Smooth muscle cell (in vitro differentiated cells): ENCODE measurements at regions not wholly inside any gene's neighbourhood (a gene's known extent, or its start where the extent isn't known, plus 50 kb on each side); places are given as distances from the start of the nearest gene placed in this dataset.

Source experiments
- DNase-seq: peaks from one replicate; lab custom pipeline; 2025; ENCODE audit not compliant: unreplicated experiment; lab: John Stamatoyannopoulos, UW
- H2AFZ ChIP-seq: fragments of 200-600 bp; sonication (generic); 2 replicates; pipeline ENCODE4 v1.6.0; 2016; ENCODE audit warnings: antibody characterized with exemption, low read depth, mild to moderate bottlenecking
- H3F3A ChIP-seq: fragments of 200-600 bp; sonication (generic); 2 replicates; pipeline ENCODE4 v1.6.0; 2017; ENCODE audit warnings: antibody characterized with exemption, low read depth
- H3K27ac ChIP-seq: fragments of 200-600 bp; sonication (generic); 2 replicates; pipeline ENCODE4 v1.5.1; 2016; ENCODE audit warnings: low read depth, mild to moderate bottlenecking
- H3K27me3 ChIP-seq: fragments of 200-600 bp; sonication (generic); 2 replicates; pipeline ENCODE4 v1.6.1; 2016; ENCODE audit warnings: low read depth, mild to moderate bottlenecking
- H3K36me3 ChIP-seq: fragments of 200-600 bp; sonication (generic); 2 replicates; pipeline ENCODE4 v1.5.1; 2016; ENCODE audit warnings: low read depth
- H3K4me1 ChIP-seq: fragments of 200-600 bp; sonication (generic); 2 replicates; pipeline ENCODE4 v1.5.1; 2016; ENCODE audit warnings: low read depth
- H3K4me2 ChIP-seq: fragments of 200-600 bp; sonication (generic); 2 replicates; pipeline ENCODE4 v1.6.0; 2016; ENCODE audit warnings: mild to moderate bottlenecking
- H3K4me3 ChIP-seq: fragments of 200-600 bp; sonication (generic); 2 replicates; pipeline ENCODE4 v1.5.1; 2016; ENCODE audit warnings: mild to moderate bottlenecking
- H3K79me2 ChIP-seq: fragments of 200-600 bp; sonication (generic); 2 replicates; pipeline ENCODE4 v1.6.0; 2016; ENCODE audit warnings: low read depth, mild to moderate bottlenecking
- H3K9ac ChIP-seq: fragments of 200-600 bp; sonication (generic); 2 replicates; pipeline ENCODE4 v1.6.0; 2016; ENCODE audit warnings: low read depth
- H3K9me3 ChIP-seq: fragments of 200-600 bp; sonication (generic); replicated peaks from 2 replicates; pipeline ENCODE4 v1.5.1; 2016; ENCODE audit warnings: low read depth
- H4K20me1 ChIP-seq: fragments of 200-600 bp; sonication (generic); 2 replicates; pipeline ENCODE4 v1.6.0; 2016; ENCODE audit warnings: low read depth
- CTCF ChIP-seq: fragments of 200-600 bp; sonication (generic); IDR thresholded peaks from 2 replicates; pipeline ENCODE4 v1.5.1; 2017; ENCODE audit warnings: borderline replicate concordance, mild to moderate bottlenecking, antibody characterized with exemption; ENCODE audit not compliant: insufficient read depth, poor library complexity, severe bottlenecking
- WGBS: methylation state at CpG from one replicate; pipeline ENCODE4 v1.1.7; 2016; ENCODE audit warnings: low lambda C conversion rate; 5-methylcytosine and 5-hydroxymethylcytosine counted together

- Histone ChIP-seq H3K9ac (no peak overlapping the region), H3F3A (no peaks in the 10 kb centered on the region), H2AFZ (no peak overlapping the region), H3K9me3 (no peaks in the 10 kb centered on the region), H3K27ac (no peak overlapping the region), H3K36me3 (no peaks in the 10 kb centered on the region), H3K4me2 (no peak overlapping the region), H3K27me3 (no peaks in the 10 kb centered on the region), H3K4me3 (no peak overlapping the region), H3K4me1 (no peaks in the 10 kb centered on the region), H3K79me2 (no peaks in the 10 kb centered on the region), H4K20me1 (no peaks in the 10 kb centered on the region)
- no peak for DNase-seq
- no peak for TF ChIP-seq CTCF
Observed at GRCh38 chr2:12263730-12264129, 453.0 kb upstream of the TRIB2 start.

GRCh38 chr2:12264146-12264545 is 452.6 kb upstream of the TRIB2 start:
- Histone ChIP-seq H3K79me2 (no peaks in the 10 kb centered on the region), H3K36me3 (no peaks in the 10 kb centered on the region), H3K4me1 (no peaks in the 10 kb centered on the region), H2AFZ (no peak overlapping the region), H3K27ac (no peak overlapping the region), H3K9me3 (no peaks in the 10 kb centered on the region), H3K9ac (no peak overlapping the region), H3K4me2 (no peak overlapping the region), H4K20me1 (no peaks in the 10 kb centered on the region), H3F3A (no peaks in the 10 kb centered on the region), H3K4me3 (no peak overlapping the region), H3K27me3 (no peaks in the 10 kb centered on the region)
- 100% methylated on average over 1 of the region's 1 CpG for WGBS
- no peak for TF ChIP-seq CTCF
- no peak for DNase-seq

DNA sequence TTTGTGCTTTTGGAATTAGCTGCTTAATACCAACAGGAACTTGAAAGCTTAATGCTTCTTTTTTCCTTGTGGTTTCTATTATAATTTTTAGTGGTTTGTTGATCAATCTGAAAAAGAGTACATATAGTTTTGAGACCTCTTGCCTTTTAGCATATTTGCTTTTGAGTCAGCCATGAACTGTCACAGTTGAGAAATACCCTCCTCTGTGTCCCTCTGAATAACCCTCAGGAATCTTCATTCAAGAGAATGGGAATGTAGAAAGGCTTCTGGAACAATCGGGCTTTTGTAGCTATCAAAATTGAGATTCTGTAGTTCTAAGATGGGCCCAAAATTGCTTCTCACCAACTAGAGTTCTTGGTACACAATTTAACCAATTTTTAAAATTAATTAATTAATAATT is 451.1 kb upstream of the TRIB2 start:
- Histone ChIP-seq H3K79me2 (no peaks in the 10 kb centered on the region), H3K9me3 (no peaks in the 10 kb centered on the region), H4K20me1 (no peaks in the 10 kb centered on the region), H3K4me3 (no peak overlapping the region), H3F3A (no peaks in the 10 kb centered on the region), H3K27me3 (no peaks in the 10 kb centered on the region), H3K9ac (no peak overlapping the region), H2AFZ (no peak overlapping the region), H3K27ac (no peak overlapping the region), H3K36me3 (no peaks in the 10 kb centered on the region), H3K4me2 (no peak overlapping the region), H3K4me1 (no peaks in the 10 kb centered on the region)
- DNase-seq, result no peak
- 97% methylated on average over 1 of the region's 1 CpG for WGBS
- no peak for TF ChIP-seq CTCF

GRCh38 chr2:12267042-12267441 is 449.7 kb upstream of the TRIB2 start:
- no peaks in the 10 kb centered on the region for H3F3A ChIP-seq
- no peak overlapping the region for H3K27ac ChIP-seq
- no peaks in the 10 kb centered on the region for H3K9me3 ChIP-seq
- DNase-seq, result no peak
- no peaks in the 10 kb centered on the region for H4K20me1 ChIP-seq
- 97% methylated on average over 3 of the region's 3 CpGs for WGBS
- no peak overlapping the region for H3K9ac ChIP-seq
- TF ChIP-seq CTCF, result no peak
- H3K36me3 ChIP-seq, result no peaks in the 10 kb centered on the region
- H2AFZ ChIP-seq, result no peak overlapping the region
- H3K4me1 ChIP-seq, result no peaks in the 10 kb centered on the region
- no peaks in the 10 kb centered on the region for H3K79me2 ChIP-seq
- no peak overlapping the region for H3K4me3 ChIP-seq
- no peak overlapping the region for H3K4me2 ChIP-seq
- no peaks in the 10 kb centered on the region for H3K27me3 ChIP-seq
